Stimulated activated naive CD8-positive, alpha-beta T cell treated with anti-CD3 and anti-CD28 coated beads, Interleukin-15, Interleukin-2, amounts not matched to agents 100 ng/mL and 50 ng/mL, for 24 hours (primary cell): ENCODE measurements at regions not wholly inside any gene's neighbourhood (a gene's known extent, or its start where the extent isn't known, plus 50 kb on each side); places are given as distances from the start of the nearest gene placed in this dataset.
"Not testable (repeated sequence)": the region's sequence is repeated elsewhere in the genome, so short reads cannot be mapped to it uniquely, and the experiment has no call there.

Source experiments
- H3K27ac Mint-ChIP-seq: one replicate; pipeline ENCODE4 v1.8.0; 2021; ENCODE audit warnings: mild to moderate bottlenecking, mixed read lengths
- H3K27me3 Mint-ChIP-seq: one replicate; pipeline ENCODE4 v1.8.0; 2021; ENCODE audit warnings: mixed read lengths
- H3K36me3 Mint-ChIP-seq: one replicate; pipeline ENCODE4 v1.8.0; 2021; ENCODE audit warnings: low read depth, mixed read lengths
- H3K4me1 Mint-ChIP-seq: one replicate; pipeline ENCODE4 v1.8.0; 2021; ENCODE audit warnings: low read depth, mixed read lengths
- H3K4me3 Mint-ChIP-seq: one replicate; pipeline ENCODE4 v1.8.0; 2021; ENCODE audit warnings: mild to moderate bottlenecking, mixed read lengths
- H3K9me3 Mint-ChIP-seq: one replicate; pipeline ENCODE4 v1.8.0; 2021; ENCODE audit warnings: mixed read lengths

DNA sequence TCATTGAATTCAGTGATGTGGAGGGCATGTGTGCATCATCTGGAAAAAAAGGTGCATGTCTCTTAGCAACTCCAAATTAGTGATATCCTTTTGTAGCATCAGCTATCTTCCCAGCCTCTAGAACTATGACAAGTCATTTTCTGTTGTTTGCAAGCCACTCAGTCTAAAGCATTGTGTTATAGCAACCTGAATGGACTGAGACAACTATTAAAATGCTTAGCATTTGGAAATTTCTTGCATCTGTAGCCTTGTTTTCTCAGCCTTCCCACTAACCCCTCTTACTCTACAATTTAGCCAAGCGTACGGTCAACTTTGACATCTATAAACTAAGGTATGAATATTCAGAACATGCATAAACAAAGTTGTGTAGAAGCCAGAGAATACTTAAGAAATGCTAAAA lies 777.1 kb upstream of the CDH18 start:
- not testable (repeated sequence) for H3K4me1 Mint-ChIP-seq, H3K27ac Mint-ChIP-seq, H3K9me3 Mint-ChIP-seq, H3K36me3 Mint-ChIP-seq, H3K27me3 Mint-ChIP-seq, H3K4me3 Mint-ChIP-seq

DNA sequence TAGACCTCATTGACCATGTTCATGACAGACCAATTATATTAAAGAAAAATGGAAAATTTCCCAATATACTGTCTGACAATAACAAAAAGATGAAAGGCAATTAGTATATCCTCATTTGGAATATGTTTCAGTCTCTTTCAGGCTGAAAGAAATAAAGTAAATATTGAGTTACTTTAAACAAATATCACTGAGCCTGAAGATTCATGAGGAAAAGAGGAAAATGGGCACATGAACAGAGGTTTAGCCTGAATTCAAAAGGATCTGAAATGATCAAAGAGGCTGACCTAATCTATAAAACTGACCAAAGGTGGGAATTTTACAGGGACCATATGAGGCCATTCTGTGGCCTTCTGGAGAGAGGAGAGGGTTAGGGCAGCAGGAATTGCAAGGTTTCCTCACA lies 771.5 kb upstream of the CDH18 start:
- H3K27me3 Mint-ChIP-seq, H3K27ac Mint-ChIP-seq, H3K9me3 Mint-ChIP-seq, H3K4me1 Mint-ChIP-seq, H3K36me3 Mint-ChIP-seq, H3K4me3 Mint-ChIP-seq: not testable (repeated sequence)

DNA sequence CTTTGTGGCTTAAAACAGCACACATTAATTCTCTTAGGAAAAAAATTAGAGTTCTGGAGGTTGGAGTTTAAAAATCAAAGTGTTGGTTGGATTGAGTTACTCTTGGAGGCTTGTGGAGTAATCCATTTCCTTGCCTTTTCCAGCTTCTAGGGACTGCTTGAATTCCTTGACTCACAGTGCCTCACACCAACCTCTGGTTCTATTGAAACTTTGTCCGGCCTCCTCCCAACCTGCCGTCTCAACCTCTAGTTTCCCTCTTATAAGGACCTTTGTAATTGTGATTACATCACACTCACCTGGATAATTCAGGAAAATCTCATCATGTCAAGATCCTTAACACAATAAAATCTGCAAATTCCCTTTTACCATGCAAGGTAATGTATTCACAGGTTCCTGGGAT lies 764.2 kb upstream of the CDH18 start:
- H3K27me3 Mint-ChIP-seq, H3K36me3 Mint-ChIP-seq, H3K4me1 Mint-ChIP-seq, H3K27ac Mint-ChIP-seq, H3K9me3 Mint-ChIP-seq, H3K4me3 Mint-ChIP-seq: not testable (repeated sequence)

DNA sequence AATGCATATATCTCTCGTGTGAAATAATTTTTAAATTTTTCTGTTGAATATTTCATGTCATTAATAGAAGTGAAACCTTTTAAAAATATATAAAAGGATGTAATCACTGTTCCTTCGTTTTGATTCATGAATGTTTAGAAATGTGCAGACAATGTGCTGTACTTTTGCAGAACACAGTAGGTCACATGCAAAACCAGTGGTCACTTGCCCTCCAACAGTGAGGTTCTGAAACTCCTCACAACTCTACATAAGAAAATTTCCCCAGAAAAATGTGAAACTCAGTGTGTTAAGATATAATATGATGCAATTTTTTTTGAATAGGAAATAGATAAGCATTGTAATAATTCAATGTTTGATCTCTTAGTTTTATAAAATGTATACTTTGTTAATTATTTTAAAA lies 747.7 kb upstream of the CDH18 start:
- H3K36me3 Mint-ChIP-seq, H3K27me3 Mint-ChIP-seq, H3K27ac Mint-ChIP-seq, H3K4me1 Mint-ChIP-seq, H3K4me3 Mint-ChIP-seq, H3K9me3 Mint-ChIP-seq: not testable (repeated sequence)

DNA sequence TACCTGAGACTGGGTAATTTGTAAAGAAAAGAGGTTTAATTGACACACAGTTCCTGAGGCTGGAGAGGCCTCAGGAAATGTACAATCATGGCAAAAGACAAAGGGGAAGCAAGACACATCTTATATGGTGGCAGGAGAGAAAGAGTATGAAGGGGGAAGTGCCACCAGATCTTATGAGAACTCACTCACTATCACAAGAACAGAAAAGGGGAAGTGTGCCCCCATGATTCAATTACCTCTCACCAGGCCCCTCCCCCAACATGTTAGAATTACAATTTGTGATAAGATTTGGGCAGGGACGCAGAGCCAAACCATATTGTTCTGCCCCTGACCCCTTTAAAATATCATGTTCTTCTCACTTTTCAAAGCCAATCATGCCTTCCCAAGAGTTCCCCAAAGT lies 744.2 kb upstream of the CDH18 start:
- not testable (repeated sequence) for H3K36me3 Mint-ChIP-seq, H3K4me1 Mint-ChIP-seq, H3K4me3 Mint-ChIP-seq, H3K9me3 Mint-ChIP-seq, H3K27ac Mint-ChIP-seq, H3K27me3 Mint-ChIP-seq

DNA sequence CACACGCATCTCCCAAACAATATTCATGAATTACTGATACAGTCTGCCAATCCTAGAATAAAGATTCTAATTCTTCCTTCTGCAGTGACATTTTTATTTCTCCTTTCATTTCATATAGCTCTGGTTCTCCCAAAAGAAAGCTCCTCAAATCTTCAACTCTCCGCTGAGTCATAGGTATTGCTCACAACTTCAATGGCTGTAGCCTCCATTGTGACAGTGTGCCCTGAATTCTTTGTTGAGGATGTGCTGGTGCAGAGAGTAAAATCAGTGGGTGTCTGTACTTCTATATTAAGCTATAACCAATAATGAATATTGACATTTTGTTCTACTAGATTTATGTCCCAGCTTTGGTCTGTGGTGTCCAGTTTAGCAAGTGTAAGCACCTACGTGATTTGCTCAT lies 733.3 kb upstream of the CDH18 start:
- not testable (repeated sequence) for H3K9me3 Mint-ChIP-seq

DNA sequence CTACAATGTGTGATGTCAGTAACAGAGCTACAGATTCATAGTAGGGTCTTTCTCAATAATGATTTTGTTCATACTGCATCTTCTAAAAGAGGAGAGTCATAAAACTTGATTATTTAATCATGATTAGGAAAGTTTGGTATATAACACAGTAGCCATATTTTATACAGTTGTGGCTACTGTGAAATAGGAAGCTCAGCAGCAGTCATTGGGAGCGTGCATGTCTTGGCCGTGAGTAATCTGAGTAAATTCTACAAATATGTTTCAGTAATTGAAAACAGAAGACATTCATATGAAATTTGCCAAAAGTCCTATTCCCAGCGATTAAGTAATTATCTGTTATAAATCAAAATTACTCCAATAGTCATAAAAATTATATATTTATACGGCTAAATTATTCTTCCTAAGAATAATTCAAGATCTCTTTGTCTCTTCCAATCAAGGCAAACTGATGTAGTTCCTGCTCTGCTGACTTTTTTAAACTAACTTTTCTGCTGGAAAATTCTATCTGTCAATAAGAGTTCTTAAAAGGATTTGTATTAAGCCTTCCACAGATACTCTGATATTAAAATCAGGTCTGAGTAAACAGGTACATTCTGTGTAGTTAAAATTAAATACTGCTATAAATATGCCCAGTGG lies 723.6 kb upstream of the CDH18 start:
- H3K4me3 Mint-ChIP-seq, H3K27me3 Mint-ChIP-seq, H3K9me3 Mint-ChIP-seq, H3K36me3 Mint-ChIP-seq, H3K4me1 Mint-ChIP-seq, H3K27ac Mint-ChIP-seq: not testable (repeated sequence)

More for the DNA sequence above, 733.3 kb upstream of the CDH18 start:
- not testable (repeated sequence) for H3K36me3 Mint-ChIP-seq, H3K4me3 Mint-ChIP-seq, H3K4me1 Mint-ChIP-seq, H3K27ac Mint-ChIP-seq, H3K27me3 Mint-ChIP-seq

DNA sequence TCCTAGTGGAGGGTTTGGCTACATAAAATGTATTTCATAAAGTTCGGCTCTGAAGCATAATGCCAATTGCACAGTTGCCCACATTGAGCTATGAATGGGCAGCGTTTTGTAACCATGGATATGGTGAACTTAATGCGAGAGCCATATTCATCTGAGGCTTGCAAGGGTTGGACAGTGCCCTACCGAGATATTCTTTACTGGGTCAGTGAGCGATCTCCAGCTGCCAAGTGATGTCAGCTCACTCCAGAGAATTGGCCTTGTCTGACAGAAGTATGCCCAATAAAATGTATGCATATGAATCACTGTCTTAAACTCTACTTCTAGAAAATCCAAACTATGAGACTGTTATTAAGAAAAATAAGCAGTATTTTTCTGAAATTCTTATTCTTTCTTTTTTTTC lies 719.6 kb upstream of the CDH18 start:
- not testable (repeated sequence) for H3K9me3 Mint-ChIP-seq, H3K27me3 Mint-ChIP-seq, H3K4me1 Mint-ChIP-seq, H3K27ac Mint-ChIP-seq, H3K36me3 Mint-ChIP-seq, H3K4me3 Mint-ChIP-seq

DNA sequence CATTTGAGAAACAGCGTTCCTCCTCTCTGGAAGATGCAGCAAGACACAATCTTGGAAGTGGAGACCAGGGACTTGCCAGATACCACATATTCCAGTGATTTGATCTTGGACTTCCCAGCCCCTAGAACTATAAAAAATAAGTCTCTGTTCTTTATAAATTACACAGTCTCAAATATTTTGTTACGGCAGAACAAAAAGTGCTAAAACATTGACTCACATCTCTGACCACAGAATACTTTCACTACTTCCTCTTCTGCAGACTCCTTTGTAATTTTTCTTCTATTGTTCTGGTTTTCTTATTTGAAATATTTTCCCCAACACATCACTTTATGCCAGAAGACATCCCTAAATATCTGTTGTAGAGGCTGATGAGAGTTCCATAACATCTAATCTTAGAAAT lies 706.1 kb upstream of the CDH18 start:
- H3K27me3 Mint-ChIP-seq: no peaks in the 10 kb centered on the region

DNA sequence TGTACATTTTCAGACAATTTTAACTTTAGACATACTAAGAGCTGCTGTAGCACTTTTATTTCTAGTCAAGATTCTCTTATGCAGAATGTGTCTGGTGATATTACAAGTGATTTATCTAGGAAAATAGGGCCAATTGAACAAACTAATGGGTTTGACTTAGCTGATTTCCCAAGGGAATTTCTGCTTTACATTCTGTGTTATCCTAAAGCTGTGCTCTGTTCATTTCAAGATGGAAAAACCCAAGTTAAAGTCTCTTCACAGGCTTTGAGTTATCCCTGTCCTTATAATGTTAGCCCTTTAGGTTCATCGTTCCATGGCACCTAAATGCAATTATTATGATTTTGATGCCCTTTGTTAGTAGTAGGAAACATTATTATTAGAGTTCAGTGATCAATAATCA lies 704.9 kb upstream of the CDH18 start:
- H3K4me3 Mint-ChIP-seq: no peak overlapping the region
- H3K36me3 Mint-ChIP-seq: no peaks in the 10 kb centered on the region
- no peak overlapping the region for H3K27ac Mint-ChIP-seq
- no peaks in the 10 kb centered on the region for H3K27me3 Mint-ChIP-seq
- peaks cover 17% of the 10 kb centered on the region for H3K9me3 Mint-ChIP-seq
- no peaks in the 10 kb centered on the region for H3K4me1 Mint-ChIP-seq

More for the DNA sequence above, 706.1 kb upstream of the CDH18 start:
- Mint-ChIP-seq H3K27ac (no peak overlapping the region), H3K9me3 (peaks cover 8% of the 10 kb centered on the region), H3K4me3 (no peak overlapping the region), H3K4me1 (no peaks in the 10 kb centered on the region), H3K36me3 (no peaks in the 10 kb centered on the region)

DNA sequence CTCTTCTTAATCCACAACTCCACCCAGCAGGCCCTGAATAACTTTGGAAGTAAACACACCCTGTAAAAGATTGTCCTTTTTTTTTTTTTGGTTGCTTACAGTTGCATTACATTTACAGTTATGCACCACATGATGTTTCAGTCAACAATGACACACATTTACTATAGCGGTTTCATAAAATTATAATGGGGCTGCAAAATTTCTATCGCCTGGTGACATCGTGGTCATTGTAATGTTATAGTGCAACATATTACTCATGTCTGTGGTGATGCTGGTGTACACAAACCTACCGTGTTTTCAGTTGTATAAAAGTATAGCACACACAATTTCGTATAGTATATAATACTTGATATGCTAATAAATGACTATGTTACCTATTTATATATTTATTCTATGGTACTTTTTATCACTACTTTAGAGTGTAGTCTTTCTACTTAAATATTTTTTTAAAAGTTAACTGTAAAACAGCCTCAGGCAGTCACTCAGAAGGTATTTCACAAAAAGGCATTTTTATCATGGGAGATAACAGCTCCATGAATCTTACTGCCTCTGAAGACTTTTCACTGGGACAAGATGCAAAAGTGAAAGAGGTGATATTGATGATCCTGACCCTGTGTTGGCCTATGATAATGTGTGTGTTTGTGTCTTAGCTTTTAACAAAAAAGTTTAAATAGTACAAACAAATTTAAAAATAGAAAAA lies 695.4 kb upstream of the CDH18 start:
- Mint-ChIP-seq H3K4me3 (no peak overlapping the region), H3K27me3 (no peaks in the 10 kb centered on the region), H3K4me1 (no peaks in the 10 kb centered on the region), H3K27ac (no peak overlapping the region), H3K9me3 (peaks cover 9% of the 10 kb centered on the region), H3K36me3 (no peaks in the 10 kb centered on the region)

DNA sequence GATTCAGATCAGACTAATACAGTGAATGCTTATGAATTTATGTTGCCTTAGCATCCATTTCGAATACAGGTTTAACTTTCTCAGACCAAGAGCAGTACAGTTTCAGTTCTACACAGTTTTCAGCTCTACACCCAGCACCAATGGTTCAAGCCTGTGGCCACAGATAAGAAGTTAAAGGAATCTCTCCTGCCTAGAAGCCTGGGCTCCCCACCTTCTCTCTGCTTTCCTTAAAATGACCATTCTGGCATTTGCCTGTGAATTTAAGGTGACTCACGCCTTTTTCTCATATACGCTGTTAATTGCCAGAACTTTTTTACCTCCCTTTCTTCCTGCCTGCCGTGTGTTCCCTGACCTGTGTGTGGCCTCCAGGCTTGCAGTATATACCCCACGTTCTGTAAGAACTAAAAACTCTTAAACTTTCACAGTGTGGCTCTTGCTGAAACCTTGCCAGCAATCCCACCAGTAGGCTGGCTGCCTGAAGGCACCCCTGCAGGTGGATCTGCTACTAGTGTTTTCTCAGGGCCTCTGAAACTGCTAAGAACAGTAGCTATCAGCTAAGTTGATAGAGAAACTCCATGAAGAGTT lies 692.8 kb upstream of the CDH18 start:
- Mint-ChIP-seq H3K27me3 (no peaks in the 10 kb centered on the region), H3K9me3 (peaks cover 4% of the 10 kb centered on the region), H3K27ac (no peak overlapping the region)

DNA sequence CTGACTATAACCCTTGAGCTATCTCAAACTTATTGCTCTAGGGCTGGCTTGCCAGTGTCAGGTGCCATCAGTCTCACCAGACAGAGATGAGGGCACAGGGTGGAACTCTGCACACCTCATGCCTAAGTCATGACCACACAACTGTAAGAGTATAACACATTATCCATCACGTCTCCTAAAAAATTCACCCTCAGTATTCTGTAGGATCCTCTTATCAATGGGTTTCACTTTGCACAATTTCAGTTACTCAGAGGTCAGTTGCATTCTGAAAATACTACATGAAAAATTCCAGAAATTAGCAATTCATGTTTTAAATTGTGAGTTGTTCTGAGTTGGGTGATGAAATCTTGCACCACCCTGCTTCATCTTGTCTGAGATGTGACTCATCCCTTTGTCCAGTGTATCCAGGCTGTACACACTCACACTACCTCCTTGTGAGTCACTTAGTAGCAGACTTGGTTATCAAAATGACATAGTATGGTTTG lies 690.9 kb upstream of the CDH18 start:
- Mint-ChIP-seq H3K27ac (no peak overlapping the region), H3K27me3 (no peaks in the 10 kb centered on the region), H3K4me1 (no peaks in the 10 kb centered on the region), H3K9me3 (no peaks in the 10 kb centered on the region), H3K36me3 (no peaks in the 10 kb centered on the region), H3K4me3 (no peak overlapping the region)

More for the DNA sequence above, 692.8 kb upstream of the CDH18 start:
- no peaks in the 10 kb centered on the region for H3K4me1 Mint-ChIP-seq
- no peaks in the 10 kb centered on the region for H3K36me3 Mint-ChIP-seq
- H3K4me3 Mint-ChIP-seq: no peak overlapping the region

DNA sequence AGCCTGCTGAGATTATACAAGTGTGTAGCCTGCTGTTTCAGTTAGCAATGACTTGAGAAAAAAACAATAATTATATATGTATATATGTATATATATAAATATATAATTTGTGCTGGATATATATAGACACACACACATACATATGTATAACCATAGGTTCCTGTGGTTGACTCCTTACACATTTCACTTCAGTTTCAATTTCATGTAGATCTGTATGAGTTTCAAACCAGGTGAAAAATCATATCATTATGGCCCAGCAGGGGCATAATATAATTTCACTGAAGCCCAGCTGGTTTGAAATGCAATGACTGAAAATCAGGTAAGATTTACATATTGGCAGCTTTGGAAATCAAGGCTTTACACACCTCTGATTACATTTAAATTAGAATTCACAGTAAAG lies 690.4 kb upstream of the CDH18 start:
- H3K4me1 Mint-ChIP-seq: no peaks in the 10 kb centered on the region
- no peak overlapping the region for H3K4me3 Mint-ChIP-seq
- no peaks in the 10 kb centered on the region for H3K9me3 Mint-ChIP-seq
- no peaks in the 10 kb centered on the region for H3K27me3 Mint-ChIP-seq
- H3K27ac Mint-ChIP-seq: no peak overlapping the region
- no peaks in the 10 kb centered on the region for H3K36me3 Mint-ChIP-seq

DNA sequence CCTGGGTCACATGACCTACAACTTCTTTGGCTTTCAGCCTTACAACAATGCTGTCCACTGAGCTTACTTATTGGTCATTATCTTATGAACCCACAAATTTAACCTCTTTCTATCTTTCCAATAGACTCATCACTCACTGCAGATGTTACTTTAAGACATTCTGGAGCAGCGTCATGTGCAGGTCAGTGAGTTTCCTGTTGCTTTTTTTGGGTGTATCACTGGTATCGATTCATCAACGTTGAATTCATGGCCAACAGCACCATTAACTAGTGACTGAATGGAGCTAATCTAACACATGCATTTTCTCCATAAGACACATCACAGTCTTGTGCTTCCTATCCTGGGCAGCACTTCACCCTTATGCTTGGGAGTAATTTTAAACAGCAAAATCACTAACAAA lies 672.6 kb upstream of the CDH18 start:
- H3K9me3 Mint-ChIP-seq: peaks cover 12% of the 10 kb centered on the region
- H3K27ac Mint-ChIP-seq: no peak overlapping the region
- no peaks in the 10 kb centered on the region for H3K27me3 Mint-ChIP-seq
- no peaks in the 10 kb centered on the region for H3K4me1 Mint-ChIP-seq
- no peaks in the 10 kb centered on the region for H3K36me3 Mint-ChIP-seq
- no peak overlapping the region for H3K4me3 Mint-ChIP-seq

DNA sequence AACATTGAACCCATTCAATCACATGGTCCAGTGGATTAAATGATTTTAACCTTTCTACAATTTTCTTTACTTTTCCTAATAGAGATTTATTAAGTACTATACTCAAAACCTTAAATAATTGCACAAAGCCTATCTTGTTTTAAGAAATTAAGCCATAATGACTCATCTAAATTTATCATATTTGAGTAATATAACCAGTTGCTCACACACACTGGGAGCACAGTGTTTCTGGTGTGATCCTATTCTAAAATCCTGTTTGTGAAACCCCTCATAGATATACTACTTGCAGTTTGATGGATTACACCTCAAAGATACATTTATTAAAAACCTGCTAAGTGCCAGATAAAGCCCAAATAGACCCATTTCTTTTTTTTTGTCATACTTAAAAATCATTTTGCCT lies 668.3 kb upstream of the CDH18 start:
- Mint-ChIP-seq H3K27ac (no peak overlapping the region), H3K27me3 (no peaks in the 10 kb centered on the region), H3K9me3 (peaks cover 13% of the 10 kb centered on the region), H3K36me3 (no peaks in the 10 kb centered on the region), H3K4me3 (no peak overlapping the region), H3K4me1 (no peaks in the 10 kb centered on the region)
